Prostate gland (tissue), 2 donors: ENCODE measurements at regions not wholly inside any gene's neighbourhood (a gene's known extent, or its start where the extent isn't known, plus 50 kb on each side); places are given as distances from the start of the nearest gene placed in this dataset.

Experiments used
- POLR2A ChIP-seq: fragments of 450-650 bp; IDR thresholded peaks from one replicate; pipeline ENCODE4 v1.6.1; 2016; ENCODE audit warnings: antibody characterized with exemption, mild to moderate bottlenecking
- POLR2AphosphoS5 ChIP-seq: sonication (generic); formaldehyde crosslinking; IDR thresholded peaks from one replicate; pipeline ENCODE4 v1.6.1; 2017; ENCODE audit warnings: antibody characterized with exemption
- TF ChIP-seq, protein P1 (sequence below), 4 experiments: fragments of 200-600 bp in 2 of 4; fragments of 450-650 bp in 2 of 4; sonication (generic) in 2 of 4; IDR thresholded peaks; 1 replicate in 3 of 4; 2 replicates in 1 of 4; pipeline ENCODE4 v1.5.1; 2016 to 2019; ENCODE audit warnings: antibody characterized with exemption in 4 of 4, mild to moderate bottlenecking in 2 of 4, moderate library complexity in 2 of 4

GRCh38 chr10:96772196-96772595, 51.9 kb upstream of the PIK3AP1 start:
- TF ChIP-seq, protein P1, sequence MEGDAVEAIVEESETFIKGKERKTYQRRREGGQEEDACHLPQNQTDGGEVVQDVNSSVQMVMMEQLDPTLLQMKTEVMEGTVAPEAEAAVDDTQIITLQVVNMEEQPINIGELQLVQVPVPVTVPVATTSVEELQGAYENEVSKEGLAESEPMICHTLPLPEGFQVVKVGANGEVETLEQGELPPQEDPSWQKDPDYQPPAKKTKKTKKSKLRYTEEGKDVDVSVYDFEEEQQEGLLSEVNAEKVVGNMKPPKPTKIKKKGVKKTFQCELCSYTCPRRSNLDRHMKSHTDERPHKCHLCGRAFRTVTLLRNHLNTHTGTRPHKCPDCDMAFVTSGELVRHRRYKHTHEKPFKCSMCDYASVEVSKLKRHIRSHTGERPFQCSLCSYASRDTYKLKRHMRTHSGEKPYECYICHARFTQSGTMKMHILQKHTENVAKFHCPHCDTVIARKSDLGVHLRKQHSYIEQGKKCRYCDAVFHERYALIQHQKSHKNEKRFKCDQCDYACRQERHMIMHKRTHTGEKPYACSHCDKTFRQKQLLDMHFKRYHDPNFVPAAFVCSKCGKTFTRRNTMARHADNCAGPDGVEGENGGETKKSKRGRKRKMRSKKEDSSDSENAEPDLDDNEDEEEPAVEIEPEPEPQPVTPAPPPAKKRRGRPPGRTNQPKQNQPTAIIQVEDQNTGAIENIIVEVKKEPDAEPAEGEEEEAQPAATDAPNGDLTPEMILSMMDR (IDR thresholded peaks at IDR 0.05), result no peak
- TF ChIP-seq POLR2A (no peak), POLR2AphosphoS5 (no peak)
